Mucosa of descending colon (tissue), 3 donors: ENCODE measurements at regions not wholly inside any gene's neighbourhood (a gene's known extent, or its start where the extent isn't known, plus 50 kb on each side); places are given as distances from the start of the nearest gene placed in this dataset.

Source experiments
- ATAC-seq: fragments of 200-7000 bp; cut with Tn5 transposase; one replicate; pipeline ENCODE4 v1.9.1; 2020; ENCODE audit warnings: mild to moderate bottlenecking, moderate library complexity
- DNase-seq, 3 donors: peaks; one replicate each; pipeline ENCODE4 v3.0.0-alpha.2; 2020
- H3K36me3 ChIP-seq: fragments of 200-600 bp; one replicate; pipeline ENCODE4 v1.8.0; 2021; ENCODE audit warnings: low read depth, mild to moderate bottlenecking
- H3K4me1 ChIP-seq: fragments of 200-600 bp; one replicate; pipeline ENCODE4 v1.8.0; 2021; ENCODE audit warnings: low read depth, mild to moderate bottlenecking
- H3K4me3 ChIP-seq: fragments of 200-600 bp; one replicate; pipeline ENCODE4 v1.8.0; 2021; ENCODE audit warnings: mild to moderate bottlenecking
- H3K9me3 ChIP-seq: fragments of 200-600 bp; one replicate; pipeline ENCODE4 v1.8.0; 2021; ENCODE audit warnings: mild to moderate bottlenecking
- CTCF ChIP-seq: fragments of 200-600 bp; IDR thresholded peaks from one replicate; pipeline ENCODE4 v1.8.0; 2022; ENCODE audit warnings: antibody characterized with exemption, mild to moderate bottlenecking
- intact Hi-C, 2 donors: fragments of 100-400 bp; cut with DNase I in 1 of 2; cut with micrococcal nuclease in 1 of 2; formaldehyde crosslinking; loops; one replicate each; pipeline versions ENCODE4 v1.11.0 to v1.11.1; 2022; cut with DNase I, micrococcal nuclease
- donor health status: DM: no; HTN: no; CAD: no; lungs with moderate emphysema.
- donor health status: DM: no; HTN: no; CAD: no.
- donor health status: DM: no; HTN: yes; CAD: no.

DNA sequence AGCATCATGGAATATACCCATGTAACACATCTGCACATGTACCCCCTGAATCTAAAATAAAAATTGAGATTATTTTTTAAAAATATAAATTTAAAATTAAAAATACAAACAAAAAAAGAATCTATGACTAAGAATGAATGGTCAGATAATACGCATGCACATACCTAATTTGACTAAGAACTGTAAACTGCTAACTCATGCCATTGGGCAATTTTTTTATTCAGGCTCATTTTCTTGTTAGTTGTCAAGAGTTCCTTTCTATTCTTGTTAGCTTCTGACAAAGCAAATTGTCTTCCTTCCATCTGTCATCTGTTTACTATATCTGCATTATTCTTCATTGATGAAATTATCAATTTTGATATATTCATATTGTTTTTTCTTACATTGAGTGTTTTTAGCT lies 69.5 kb upstream of the HAND1 start:
- Histone ChIP-seq H3K9me3 (peaks cover under 1% of the 10 kb centered on the region), H3K4me1 (no peaks in the 10 kb centered on the region), H3K36me3 (no peaks in the 10 kb centered on the region), H3K4me3 (no peak overlapping the region)
- no peak for TF ChIP-seq CTCF
- ATAC-seq (no peak), DNase-seq (no peak)
- intact Hi-C loops, result no loop called here

DNA sequence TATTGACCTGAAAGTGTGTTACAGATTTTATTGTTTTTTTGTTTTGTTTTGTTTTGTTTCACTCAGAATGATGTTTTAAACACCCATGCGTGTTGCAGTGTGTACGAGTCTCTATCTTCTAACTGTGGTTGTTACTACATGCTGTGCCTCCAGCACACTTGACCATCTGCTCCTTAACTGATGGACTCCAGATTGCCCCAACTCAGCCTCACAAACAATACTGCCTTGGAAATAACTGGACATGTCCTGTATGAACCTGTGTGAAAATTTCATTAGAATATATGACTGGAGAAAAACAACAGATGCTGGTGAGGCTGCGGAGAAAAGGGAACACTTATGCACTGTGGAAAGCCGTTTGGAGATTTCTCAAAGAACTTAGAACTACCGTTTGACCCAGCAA lies 68.7 kb upstream of the HAND1 start:
- no peak overlapping the region for H3K4me3 ChIP-seq
- H3K9me3 ChIP-seq, result no peaks in the 10 kb centered on the region
- no peak for DNase-seq
- H3K36me3 ChIP-seq, result no peaks in the 10 kb centered on the region
- no peak for ATAC-seq
- H3K4me1 ChIP-seq, result no peaks in the 10 kb centered on the region
- intact Hi-C loops, result no loop called here
- no peak for TF ChIP-seq CTCF

GRCh38 chr5:154544646-154545045 lies 66.6 kb upstream of the HAND1 start:
- DNase-seq (no peak), ATAC-seq (no peak)
- H3K36me3 ChIP-seq, result no peaks in the 10 kb centered on the region
- no peaks in the 10 kb centered on the region for H3K4me1 ChIP-seq
- no peaks in the 10 kb centered on the region for H3K9me3 ChIP-seq
- no peak overlapping the region for H3K4me3 ChIP-seq
- no peak for TF ChIP-seq CTCF
- intact Hi-C loops, result no loop called here

GRCh38 chr5:154543380-154543779 lies 65.4 kb upstream of the HAND1 start:
- no peak for TF ChIP-seq CTCF
- no peaks in the 10 kb centered on the region for H3K4me1 ChIP-seq
- intact Hi-C loops, result no loop called here
- H3K4me3 ChIP-seq, result no peak overlapping the region
- no peaks in the 10 kb centered on the region for H3K36me3 ChIP-seq
- ATAC-seq (no peak), DNase-seq (no peak)
- no peaks in the 10 kb centered on the region for H3K9me3 ChIP-seq

DNA sequence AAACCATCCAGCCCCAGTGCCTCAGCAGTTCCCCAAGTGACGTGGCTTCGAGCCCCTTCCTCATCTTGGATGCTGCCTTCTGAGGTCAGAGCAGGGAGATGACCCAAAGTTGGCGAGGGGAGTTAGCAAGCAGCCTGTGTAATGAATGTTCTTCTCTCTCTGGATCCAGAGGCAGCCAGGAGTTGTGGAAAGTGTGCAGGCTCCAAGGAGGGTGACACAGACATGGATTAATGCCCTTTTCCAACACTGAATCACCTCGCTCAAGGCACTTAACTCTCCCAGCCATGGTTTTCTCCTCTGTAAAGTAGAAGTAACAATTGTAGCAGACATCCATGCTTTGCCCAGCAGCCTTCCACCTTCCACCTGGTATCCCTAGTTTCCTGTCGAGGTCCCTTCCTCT lies 64.6 kb upstream of the HAND1 start:
- Histone ChIP-seq H3K36me3 (no peaks in the 10 kb centered on the region), H3K4me3 (no peak overlapping the region), H3K9me3 (no peaks in the 10 kb centered on the region), H3K4me1 (no peaks in the 10 kb centered on the region)
- TF ChIP-seq CTCF, result no peak
- no peak for ATAC-seq
- no peak for DNase-seq
- intact Hi-C loops, result no loop called here

DNA sequence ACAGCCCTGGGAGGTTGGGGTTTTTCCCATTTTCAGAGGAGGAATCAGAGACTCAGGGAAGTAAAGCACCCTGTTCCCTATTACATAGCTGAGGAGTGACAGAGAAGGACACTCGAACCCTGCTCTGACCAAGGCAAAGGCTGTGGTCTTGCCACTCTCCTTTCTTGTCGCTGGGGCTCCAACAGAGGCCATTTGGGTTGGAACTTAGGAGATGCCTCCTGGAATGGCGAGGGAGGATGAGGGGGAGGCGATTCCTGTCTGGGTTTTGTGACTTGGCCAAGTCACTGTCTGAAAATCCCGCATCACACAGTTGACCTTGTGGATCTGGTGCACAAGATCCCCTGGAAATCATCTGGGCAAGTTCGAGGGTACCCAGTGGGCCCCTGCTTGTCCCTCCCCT lies 64.0 kb upstream of the HAND1 start:
- Histone ChIP-seq H3K9me3 (no peaks in the 10 kb centered on the region), H3K36me3 (no peaks in the 10 kb centered on the region), H3K4me3 (no peak overlapping the region), H3K4me1 (no peaks in the 10 kb centered on the region)
- DNase-seq, result no peak
- ATAC-seq, result no peak
- no peak for TF ChIP-seq CTCF
- intact Hi-C loops, result no loop called here
